PC-9 (cell line): ENCODE measurements at regions not wholly inside any gene's neighbourhood (a gene's known extent, or its start where the extent isn't known, plus 50 kb on each side); places are given as distances from the start of the nearest gene placed in this dataset.

Experiments used
- BruUV-seq: library from RNA; stranded (reverse); fragments of 400-500 nt; replicated peaks from 2 replicates; lab custom pipeline; 2021; lab: Mats Ljungman, UMichigan
- CTCF ChIA-PET: fragments of 300-600 bp; sonication (Branson Sonifier 250); formaldehyde crosslinking; loops from one replicate; lab custom pipeline; 2022; ENCODE audit warnings: antibody characterized with exemption; lab: Charles Lee
- POLR2A ChIA-PET: fragments of 300-600 bp; sonication (Branson Sonifier 250); formaldehyde crosslinking; loops from one replicate; lab custom pipeline; 2022; ENCODE audit warnings: antibody characterized with exemption; ENCODE audit not compliant: unreplicated experiment; lab: Charles Lee
- DNase-seq, 2 experiments: peaks; one replicate each; pipeline versions ENCODE4 v3.0.0 to v3.0.0-alpha.2; 2015 to 2022; ENCODE audit warnings: mixed read lengths in 1 of 2
- H2AFZ ChIP-seq: fragments of 200-600 bp; sonication (generic); 2 replicates; pipeline ENCODE4 v1.8.1; 2017; ENCODE audit warnings: antibody characterized with exemption
- H3F3A ChIP-seq: fragments of 200-600 bp; sonication (generic); 2 replicates; pipeline ENCODE4 v1.8.1; 2017; ENCODE audit warnings: antibody characterized with exemption, mild to moderate bottlenecking, low read depth; ENCODE audit not compliant: insufficient read depth
- H3K27ac ChIP-seq: fragments of 200-600 bp; sonication (generic); 2 replicates; pipeline ENCODE4 v1.6.1; 2016; ENCODE audit warnings: mixed run types
- H3K27me3 ChIP-seq: fragments of 200-600 bp; sonication (generic); 2 replicates; pipeline ENCODE4 v1.6.1; 2016; ENCODE audit warnings: low read depth, mixed run types; ENCODE audit not compliant: insufficient read depth
- H3K36me3 ChIP-seq: fragments of 200-600 bp; sonication (generic); 2 replicates; pipeline ENCODE4 v1.6.1; 2016; ENCODE audit warnings: low read depth, mixed run types
- H3K4me1 ChIP-seq: fragments of 200-600 bp; sonication (generic); replicated peaks from 2 replicates; pipeline ENCODE4 v1.6.1; 2016; ENCODE audit warnings: mixed run types; ENCODE audit not compliant: insufficient read depth
- H3K4me2 ChIP-seq: fragments of 200-600 bp; sonication (generic); 2 replicates; pipeline ENCODE4 v1.6.1; 2017; ENCODE audit warnings: mixed run types
- H3K4me3 ChIP-seq: fragments of 200-600 bp; sonication (generic); 2 replicates; pipeline ENCODE4 v1.6.1; 2016; ENCODE audit warnings: mixed run types
- H3K79me2 ChIP-seq: fragments of 200-600 bp; sonication (generic); 2 replicates; pipeline ENCODE4 v1.6.1; 2017; ENCODE audit warnings: low read depth, mixed run types
- H3K9me2 ChIP-seq: fragments of 200-600 bp; sonication (generic); 2 replicates; pipeline ENCODE4 v1.8.1; 2017; ENCODE audit warnings: mild to moderate bottlenecking; ENCODE audit not compliant: insufficient read depth
- H3K9me3 ChIP-seq: fragments of 200-600 bp; sonication (generic); 2 replicates; pipeline ENCODE4 v1.8.1; 2016; ENCODE audit warnings: low read depth; ENCODE audit not compliant: insufficient read depth
- H4K20me1 ChIP-seq: fragments of 200-600 bp; sonication (generic); 2 replicates; pipeline ENCODE4 v1.8.1; 2017; ENCODE audit not compliant: insufficient read depth
- CTCF ChIP-seq: fragments of 200-600 bp; sonication (generic); conservative IDR thresholded peaks from 2 replicates; pipeline ENCODE4 v1.6.1; 2017; ENCODE audit warnings: mixed run types, antibody characterized with exemption, mild to moderate bottlenecking, moderate library complexity
- EZH2 ChIP-seq: fragments of 200-600 bp; sonication (generic); IDR thresholded peaks from 2 replicates; pipeline ENCODE4 v1.8.0; 2017; ENCODE audit warnings: antibody characterized with exemption, low read depth
- intact Hi-C: fragments of 100-400 bp; cut with micrococcal nuclease; formaldehyde crosslinking; loops from one replicate; pipeline ENCODE4 v1.10.0; 2022; ENCODE audit not compliant: unreplicated experiment

GRCh38 chr12:30578426-30578825, 117.2 kb downstream of the IPO8 start:
- H4K20me1 ChIP-seq = no peaks in the 10 kb centered on the region
- H3K4me3 ChIP-seq = no peak overlapping the region
- H3K4me2 ChIP-seq = no peak overlapping the region
- no peak for DNase-seq
- CTCF ChIA-PET = no interaction called here
- intact Hi-C loops = no loop called here
- H3F3A ChIP-seq = no peaks in the 10 kb centered on the region
- no peaks in the 10 kb centered on the region for H3K4me1 ChIP-seq
- no peaks in the 10 kb centered on the region for H3K9me2 ChIP-seq
- H3K9me3 ChIP-seq = no peaks in the 10 kb centered on the region; the same call in 1 of the 2 replicates
- H2AFZ ChIP-seq = no peak overlapping the region
- no peaks in the 10 kb centered on the region for H3K27me3 ChIP-seq
- H3K36me3 ChIP-seq = no peaks in the 10 kb centered on the region
- TF ChIP-seq EZH2 = no peak
- H3K27ac ChIP-seq = no peak overlapping the region
- POLR2A ChIA-PET = no interaction called here
- H3K79me2 ChIP-seq = no peaks in the 10 kb centered on the region
- BruUV-seq = no TSS peak

GRCh38 chr12:30573145-30573544, 122.5 kb downstream of the IPO8 start:
- H3K4me2 ChIP-seq = no peak overlapping the region
- H3K9me2 ChIP-seq = no peaks in the 10 kb centered on the region
- no peaks in the 10 kb centered on the region for H3K4me1 ChIP-seq
- no peaks in the 10 kb centered on the region for H3K9me3 ChIP-seq
- POLR2A ChIA-PET = no interaction called here
- H4K20me1 ChIP-seq = no peaks in the 10 kb centered on the region
- no peak overlapping the region for H3K27ac ChIP-seq
- H3K79me2 ChIP-seq = no peaks in the 10 kb centered on the region
- intact Hi-C loops = no loop called here
- H3K4me3 ChIP-seq = no peak overlapping the region
- H3K36me3 ChIP-seq = no peaks in the 10 kb centered on the region
- no peak for DNase-seq
- no TSS peak for BruUV-seq
- CTCF ChIA-PET = no interaction called here
- H3K27me3 ChIP-seq = no peaks in the 10 kb centered on the region
- no peak overlapping the region for H2AFZ ChIP-seq
- no peaks in the 10 kb centered on the region for H3F3A ChIP-seq
- TF ChIP-seq CTCF (no peak), EZH2 (no peak)

GRCh38 chr12:30570211-30570890, 125.3 kb downstream of the IPO8 start:
- intact Hi-C loops = no loop called here
- H2AFZ ChIP-seq = no peak overlapping the region
- no peak overlapping the region for H3K4me2 ChIP-seq
- no peaks in the 10 kb centered on the region for H4K20me1 ChIP-seq
- no peaks in the 10 kb centered on the region for H3K36me3 ChIP-seq
- TF ChIP-seq EZH2 (no peak), CTCF (no peak)
- ChIA-PET CTCF (no interaction called here), POLR2A (no interaction called here)
- H3K9me3 ChIP-seq = no peaks in the 10 kb centered on the region
- H3F3A ChIP-seq = no peaks in the 10 kb centered on the region
- H3K4me1 ChIP-seq = no peaks in the 10 kb centered on the region
- no TSS peak for BruUV-seq
- no peaks in the 10 kb centered on the region for H3K9me2 ChIP-seq
- H3K27me3 ChIP-seq = no peaks in the 10 kb centered on the region
- H3K27ac ChIP-seq = no peak overlapping the region
- H3K4me3 ChIP-seq = no peak overlapping the region
- DNase-seq = no peak
- no peaks in the 10 kb centered on the region for H3K79me2 ChIP-seq

GRCh38 chr12:30569426-30569825, 126.2 kb downstream of the IPO8 start:
- intact Hi-C loops = no loop called here
- DNase-seq = no peak
- no peaks in the 10 kb centered on the region for H3K79me2 ChIP-seq
- H3K27ac ChIP-seq = no peak overlapping the region
- no peak for TF ChIP-seq CTCF
- TF ChIP-seq EZH2 = no peak
- ChIA-PET POLR2A (no interaction called here), CTCF (no interaction called here)
- no peaks in the 10 kb centered on the region for H4K20me1 ChIP-seq
- H3K4me2 ChIP-seq = no peak overlapping the region
- H3F3A ChIP-seq = no peaks in the 10 kb centered on the region
- H3K27me3 ChIP-seq = no peaks in the 10 kb centered on the region
- H3K4me1 ChIP-seq = no peaks in the 10 kb centered on the region
- no peaks in the 10 kb centered on the region for H3K36me3 ChIP-seq
- no peaks in the 10 kb centered on the region for H3K9me2 ChIP-seq
- H2AFZ ChIP-seq = no peak overlapping the region
- BruUV-seq = no TSS peak
- H3K9me3 ChIP-seq = no peaks in the 10 kb centered on the region
- no peak overlapping the region for H3K4me3 ChIP-seq
